ENCODE measurements at regions not wholly inside any gene's neighbourhood (a gene's known extent, or its start where the extent isn't known, plus 50 kb on each side); places are given as distances from the start of the nearest gene placed in this dataset.

- TF ChIP-seq CTCF (IDR thresholded peaks at IDR 0.05; ENCODE audit: low read depth, low read length) (peak; percentile 13), EZH2phosphoT487 (IDR thresholded peaks at IDR 0.05; ENCODE audit: low read depth) (no peak)
Measured at GRCh38 chr2:156695595-156695994, 259.4 kb downstream of the GPD2 start.
